WTC11 (cell line): ENCODE measurements at regions not wholly inside any gene's neighbourhood (a gene's known extent, or its start where the extent isn't known, plus 50 kb on each side); places are given as distances from the start of the nearest gene placed in this dataset.

Experiments
- GABPB1 ChIP-seq: sonication (generic); formaldehyde crosslinking; IDR thresholded peaks from 2 replicates; pipeline ENCODE4 v1.8.1; 2023; ENCODE audit warnings: mild to moderate bottlenecking, missing genetic modification reagents
- NFATC4 ChIP-seq: fragments of 250-450 bp; sonication (Bioruptor Pico); IDR thresholded peaks from 2 replicates; pipeline ENCODE4 v1.9.0; 2021; ENCODE audit warnings: mild to moderate bottlenecking
- PRRX2 ChIP-seq: fragments of 250-450 bp; sonication (Bioruptor Pico); IDR thresholded peaks from 2 replicates; pipeline ENCODE4 v1.8.0; 2021; ENCODE audit warnings: mild to moderate bottlenecking
- SMAD4 ChIP-seq: sonication (generic); formaldehyde crosslinking; IDR thresholded peaks from 2 replicates; pipeline ENCODE4 v1.8.0; 2022; ENCODE audit warnings: mild to moderate bottlenecking, missing genetic modification reagents
- ZNF138 ChIP-seq: sonication (generic); formaldehyde crosslinking; conservative IDR thresholded peaks from 2 replicates; pipeline ENCODE4 v1.8.1; 2022; ENCODE audit warnings: mild to moderate bottlenecking, moderate library complexity, missing genetic modification reagents
- TF ChIP-seq, protein P1 (sequence below): fragments of 200-600 bp; IDR thresholded peaks from 2 replicates; pipeline ENCODE4 v1.8.0; 2022; ENCODE audit warnings: antibody characterized with exemption
- TF ChIP-seq, protein P2 (sequence below): sonication (generic); formaldehyde crosslinking; IDR thresholded peaks from 2 replicates; pipeline ENCODE4 v1.8.0; 2023; ENCODE audit warnings: missing genetic modification reagents
- TF ChIP-seq, protein P3 (sequence below): sonication (generic); formaldehyde crosslinking; IDR thresholded peaks from 2 replicates; pipeline ENCODE4 v1.8.0; 2022; ENCODE audit warnings: mild to moderate bottlenecking, missing genetic modification reagents
- TF ChIP-seq, protein P4 (sequence below): sonication (generic); formaldehyde crosslinking; IDR thresholded peaks from 2 replicates; pipeline ENCODE4 v1.8.0; 2023; ENCODE audit warnings: mild to moderate bottlenecking, missing genetic modification reagents
- TF ChIP-seq, protein P5 (sequence below): sonication (generic); formaldehyde crosslinking; IDR thresholded peaks from 2 replicates; pipeline ENCODE4 v1.8.1; 2023; ENCODE audit warnings: mild to moderate bottlenecking, moderate library complexity, missing genetic modification reagents

DNA sequence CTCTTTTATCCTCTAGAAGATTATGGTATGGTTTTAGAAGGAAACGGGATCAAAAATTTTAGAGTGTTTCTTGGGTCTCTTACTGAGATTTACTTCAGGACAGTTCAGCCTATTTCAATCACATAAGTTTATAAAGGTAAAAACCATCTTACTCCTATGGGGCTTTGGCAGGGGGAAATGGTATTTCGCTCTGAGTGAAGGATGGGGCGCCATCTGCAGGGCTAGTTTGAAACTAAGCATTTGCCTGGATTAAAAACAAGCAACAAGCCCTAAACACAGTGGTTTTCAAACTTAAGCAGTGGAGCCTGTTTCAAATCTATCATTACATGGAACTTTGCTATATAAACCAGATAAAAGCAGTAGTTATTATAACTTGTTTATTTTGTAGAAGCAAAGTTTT lies 361.5 kb upstream of the FMR1 start:
- TF ChIP-seq, protein P1, sequence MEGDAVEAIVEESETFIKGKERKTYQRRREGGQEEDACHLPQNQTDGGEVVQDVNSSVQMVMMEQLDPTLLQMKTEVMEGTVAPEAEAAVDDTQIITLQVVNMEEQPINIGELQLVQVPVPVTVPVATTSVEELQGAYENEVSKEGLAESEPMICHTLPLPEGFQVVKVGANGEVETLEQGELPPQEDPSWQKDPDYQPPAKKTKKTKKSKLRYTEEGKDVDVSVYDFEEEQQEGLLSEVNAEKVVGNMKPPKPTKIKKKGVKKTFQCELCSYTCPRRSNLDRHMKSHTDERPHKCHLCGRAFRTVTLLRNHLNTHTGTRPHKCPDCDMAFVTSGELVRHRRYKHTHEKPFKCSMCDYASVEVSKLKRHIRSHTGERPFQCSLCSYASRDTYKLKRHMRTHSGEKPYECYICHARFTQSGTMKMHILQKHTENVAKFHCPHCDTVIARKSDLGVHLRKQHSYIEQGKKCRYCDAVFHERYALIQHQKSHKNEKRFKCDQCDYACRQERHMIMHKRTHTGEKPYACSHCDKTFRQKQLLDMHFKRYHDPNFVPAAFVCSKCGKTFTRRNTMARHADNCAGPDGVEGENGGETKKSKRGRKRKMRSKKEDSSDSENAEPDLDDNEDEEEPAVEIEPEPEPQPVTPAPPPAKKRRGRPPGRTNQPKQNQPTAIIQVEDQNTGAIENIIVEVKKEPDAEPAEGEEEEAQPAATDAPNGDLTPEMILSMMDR, result no peak
- TF ChIP-seq, protein P2, sequence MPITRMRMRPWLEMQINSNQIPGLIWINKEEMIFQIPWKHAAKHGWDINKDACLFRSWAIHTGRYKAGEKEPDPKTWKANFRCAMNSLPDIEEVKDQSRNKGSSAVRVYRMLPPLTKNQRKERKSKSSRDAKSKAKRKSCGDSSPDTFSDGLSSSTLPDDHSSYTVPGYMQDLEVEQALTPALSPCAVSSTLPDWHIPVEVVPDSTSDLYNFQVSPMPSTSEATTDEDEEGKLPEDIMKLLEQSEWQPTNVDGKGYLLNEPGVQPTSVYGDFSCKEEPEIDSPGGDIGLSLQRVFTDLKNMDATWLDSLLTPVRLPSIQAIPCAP (CRISPR knock-in tag), result no peak
- TF ChIP-seq ZNF138 (CRISPR knock-in tag) (no peak), GABPB1 (CRISPR knock-in tag) (no peak), SMAD4 (CRISPR knock-in tag) (no peak), PRRX2 (CRISPR knock-in tag) (no peak), NFATC4 (CRISPR knock-in tag) (no peak)
- TF ChIP-seq, protein P3, sequence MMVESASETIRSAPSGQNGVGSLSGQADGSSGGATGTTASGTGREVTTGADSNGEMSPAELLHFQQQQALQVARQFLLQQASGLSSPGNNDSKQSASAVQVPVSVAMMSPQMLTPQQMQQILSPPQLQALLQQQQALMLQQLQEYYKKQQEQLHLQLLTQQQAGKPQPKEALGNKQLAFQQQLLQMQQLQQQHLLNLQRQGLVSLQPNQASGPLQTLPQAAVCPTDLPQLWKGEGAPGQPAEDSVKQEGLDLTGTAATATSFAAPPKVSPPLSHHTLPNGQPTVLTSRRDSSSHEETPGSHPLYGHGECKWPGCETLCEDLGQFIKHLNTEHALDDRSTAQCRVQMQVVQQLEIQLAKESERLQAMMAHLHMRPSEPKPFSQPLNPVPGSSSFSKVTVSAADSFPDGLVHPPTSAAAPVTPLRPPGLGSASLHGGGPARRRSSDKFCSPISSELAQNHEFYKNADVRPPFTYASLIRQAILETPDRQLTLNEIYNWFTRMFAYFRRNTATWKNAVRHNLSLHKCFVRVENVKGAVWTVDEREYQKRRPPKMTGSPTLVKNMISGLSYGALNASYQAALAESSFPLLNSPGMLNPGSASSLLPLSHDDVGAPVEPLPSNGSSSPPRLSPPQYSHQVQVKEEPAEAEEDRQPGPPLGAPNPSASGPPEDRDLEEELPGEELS (CRISPR knock-in tag), result no peak
- TF ChIP-seq, protein P4, sequence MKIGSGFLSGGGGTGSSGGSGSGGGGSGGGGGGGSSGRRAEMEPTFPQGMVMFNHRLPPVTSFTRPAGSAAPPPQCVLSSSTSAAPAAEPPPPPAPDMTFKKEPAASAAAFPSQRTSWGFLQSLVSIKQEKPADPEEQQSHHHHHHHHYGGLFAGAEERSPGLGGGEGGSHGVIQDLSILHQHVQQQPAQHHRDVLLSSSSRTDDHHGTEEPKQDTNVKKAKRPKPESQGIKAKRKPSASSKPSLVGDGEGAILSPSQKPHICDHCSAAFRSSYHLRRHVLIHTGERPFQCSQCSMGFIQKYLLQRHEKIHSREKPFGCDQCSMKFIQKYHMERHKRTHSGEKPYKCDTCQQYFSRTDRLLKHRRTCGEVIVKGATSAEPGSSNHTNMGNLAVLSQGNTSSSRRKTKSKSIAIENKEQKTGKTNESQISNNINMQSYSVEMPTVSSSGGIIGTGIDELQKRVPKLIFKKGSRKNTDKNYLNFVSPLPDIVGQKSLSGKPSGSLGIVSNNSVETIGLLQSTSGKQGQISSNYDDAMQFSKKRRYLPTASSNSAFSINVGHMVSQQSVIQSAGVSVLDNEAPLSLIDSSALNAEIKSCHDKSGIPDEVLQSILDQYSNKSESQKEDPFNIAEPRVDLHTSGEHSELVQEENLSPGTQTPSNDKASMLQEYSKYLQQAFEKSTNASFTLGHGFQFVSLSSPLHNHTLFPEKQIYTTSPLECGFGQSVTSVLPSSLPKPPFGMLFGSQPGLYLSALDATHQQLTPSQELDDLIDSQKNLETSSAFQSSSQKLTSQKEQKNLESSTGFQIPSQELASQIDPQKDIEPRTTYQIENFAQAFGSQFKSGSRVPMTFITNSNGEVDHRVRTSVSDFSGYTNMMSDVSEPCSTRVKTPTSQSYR (CRISPR knock-in tag), result no peak
- TF ChIP-seq, protein P5, sequence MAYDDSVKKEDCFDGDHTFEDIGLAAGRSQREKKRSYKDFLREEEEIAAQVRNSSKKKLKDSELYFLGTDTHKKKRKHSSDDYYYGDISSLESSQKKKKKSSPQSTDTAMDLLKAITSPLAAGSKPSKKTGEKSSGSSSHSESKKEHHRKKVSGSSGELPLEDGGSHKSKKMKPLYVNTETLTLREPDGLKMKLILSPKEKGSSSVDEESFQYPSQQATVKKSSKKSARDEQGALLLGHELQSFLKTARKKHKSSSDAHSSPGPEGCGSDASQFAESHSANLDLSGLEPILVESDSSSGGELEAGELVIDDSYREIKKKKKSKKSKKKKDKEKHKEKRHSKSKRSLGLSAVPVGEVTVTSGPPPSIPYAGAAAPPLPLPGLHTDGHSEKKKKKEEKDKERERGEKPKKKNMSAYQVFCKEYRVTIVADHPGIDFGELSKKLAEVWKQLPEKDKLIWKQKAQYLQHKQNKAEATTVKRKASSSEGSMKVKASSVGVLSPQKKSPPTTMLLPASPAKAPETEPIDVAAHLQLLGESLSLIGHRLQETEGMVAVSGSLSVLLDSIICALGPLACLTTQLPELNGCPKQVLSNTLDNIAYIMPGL, result no peak
